ENCODE measurements at regions not wholly inside any gene's neighbourhood (a gene's known extent, or its start where the extent isn't known, plus 50 kb on each side); places are given as distances from the start of the nearest gene placed in this dataset.

DNA sequence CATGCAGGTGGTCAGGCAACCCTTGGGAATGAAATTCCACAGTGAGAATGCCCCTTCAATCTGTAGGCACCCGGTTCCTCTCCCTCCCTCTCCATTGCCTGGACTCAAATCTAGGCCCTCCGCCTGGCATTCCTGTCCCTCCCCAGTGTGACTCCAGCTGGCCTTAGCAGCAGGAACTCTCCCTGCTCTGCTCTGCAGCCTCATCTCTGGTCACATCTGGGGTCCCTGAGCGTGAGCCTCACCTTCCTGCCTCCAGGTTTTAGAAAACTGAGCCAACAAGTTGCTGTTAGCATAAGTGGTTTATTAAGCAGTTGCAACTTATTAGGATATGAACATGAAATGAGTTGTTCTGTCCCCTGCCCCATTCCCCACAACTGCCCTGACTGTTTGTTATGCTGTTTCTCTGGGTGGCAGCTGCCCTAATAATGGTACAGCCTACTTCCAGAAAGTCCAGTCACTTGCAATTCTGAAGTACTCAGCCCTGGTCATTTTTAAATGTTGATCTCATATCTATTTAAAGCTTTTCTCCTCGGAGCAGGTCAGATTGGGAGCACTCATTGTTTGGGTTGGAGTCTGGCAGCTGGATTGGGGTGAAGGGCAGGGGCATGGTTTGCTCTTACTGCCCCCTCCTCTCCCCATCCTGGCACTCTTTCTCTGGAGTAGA lies 63.0 kb upstream of the ANKRD34C start:
- TF ChIP-seq, protein P1, sequence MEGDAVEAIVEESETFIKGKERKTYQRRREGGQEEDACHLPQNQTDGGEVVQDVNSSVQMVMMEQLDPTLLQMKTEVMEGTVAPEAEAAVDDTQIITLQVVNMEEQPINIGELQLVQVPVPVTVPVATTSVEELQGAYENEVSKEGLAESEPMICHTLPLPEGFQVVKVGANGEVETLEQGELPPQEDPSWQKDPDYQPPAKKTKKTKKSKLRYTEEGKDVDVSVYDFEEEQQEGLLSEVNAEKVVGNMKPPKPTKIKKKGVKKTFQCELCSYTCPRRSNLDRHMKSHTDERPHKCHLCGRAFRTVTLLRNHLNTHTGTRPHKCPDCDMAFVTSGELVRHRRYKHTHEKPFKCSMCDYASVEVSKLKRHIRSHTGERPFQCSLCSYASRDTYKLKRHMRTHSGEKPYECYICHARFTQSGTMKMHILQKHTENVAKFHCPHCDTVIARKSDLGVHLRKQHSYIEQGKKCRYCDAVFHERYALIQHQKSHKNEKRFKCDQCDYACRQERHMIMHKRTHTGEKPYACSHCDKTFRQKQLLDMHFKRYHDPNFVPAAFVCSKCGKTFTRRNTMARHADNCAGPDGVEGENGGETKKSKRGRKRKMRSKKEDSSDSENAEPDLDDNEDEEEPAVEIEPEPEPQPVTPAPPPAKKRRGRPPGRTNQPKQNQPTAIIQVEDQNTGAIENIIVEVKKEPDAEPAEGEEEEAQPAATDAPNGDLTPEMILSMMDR (conservative IDR thresholded peaks at IDR 0.05; ENCODE audit: low read depth, low read length): no peak
- TF ChIP-seq EZH2 (IDR thresholded peaks at IDR 0.05; ENCODE audit: low read length, unreplicated experiment): no peak
- TF ChIP-seq EZH2phosphoT487 (IDR thresholded peaks at IDR 0.05; ENCODE audit: borderline replicate concordance, low read length): no peak
